ENCODE measurements at regions not wholly inside any gene's neighbourhood (a gene's known extent, or its start where the extent isn't known, plus 50 kb on each side); places are given as distances from the start of the nearest gene placed in this dataset.

DNA sequence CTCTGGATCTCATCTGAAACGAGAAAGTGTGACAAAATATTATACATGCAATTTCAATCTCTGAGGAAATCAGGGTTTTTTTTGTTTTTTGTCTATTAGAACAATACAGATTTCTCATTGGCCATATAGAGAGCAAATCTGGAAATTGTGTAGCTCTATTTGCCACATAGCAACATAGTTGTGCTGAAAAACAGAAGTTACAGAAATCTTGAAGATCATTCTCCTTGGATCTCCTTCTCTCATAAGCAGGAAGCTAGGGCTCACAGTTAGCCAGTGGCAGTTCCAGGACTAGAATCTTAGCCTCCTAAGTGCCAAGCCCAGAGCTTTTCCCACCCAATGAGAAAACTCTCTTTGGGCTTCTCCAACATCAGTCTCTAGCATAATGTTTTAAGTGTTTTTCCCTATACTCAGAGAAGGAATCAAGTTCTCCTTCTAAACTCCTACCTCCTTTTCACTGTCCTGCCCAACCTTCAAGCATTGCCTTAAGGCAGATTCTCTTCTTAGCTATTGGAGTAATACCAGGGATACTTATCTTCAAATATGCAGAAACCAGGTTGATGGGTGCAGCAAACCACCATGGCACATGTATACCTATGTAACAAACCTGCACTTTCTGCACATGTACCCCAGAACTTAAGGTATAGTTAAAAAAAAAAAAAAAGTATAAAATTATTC, 211.6 kb downstream of the ALDH8A1 start:
- FAIRE-seq, result no peak

DNA sequence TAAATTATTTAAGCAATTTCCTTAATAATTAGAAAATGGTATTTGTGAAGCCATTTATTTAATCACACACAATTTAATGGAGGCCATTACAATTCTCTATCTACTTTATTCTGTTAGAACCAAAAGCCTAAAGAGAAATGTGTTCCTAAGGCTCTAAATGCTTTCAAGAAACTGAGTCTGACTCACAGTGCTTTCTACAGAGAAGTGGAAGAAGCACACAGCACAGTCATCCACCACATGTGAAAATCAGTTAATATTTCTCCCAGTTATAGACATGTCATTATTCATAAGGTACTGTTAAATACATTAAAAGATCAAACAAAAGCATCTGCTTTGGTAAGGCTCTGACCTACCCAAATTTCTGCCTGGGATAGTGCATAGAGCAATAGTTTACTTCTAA, 214.4 kb downstream of the ALDH8A1 start:
- FAIRE-seq, result no peak

DNA sequence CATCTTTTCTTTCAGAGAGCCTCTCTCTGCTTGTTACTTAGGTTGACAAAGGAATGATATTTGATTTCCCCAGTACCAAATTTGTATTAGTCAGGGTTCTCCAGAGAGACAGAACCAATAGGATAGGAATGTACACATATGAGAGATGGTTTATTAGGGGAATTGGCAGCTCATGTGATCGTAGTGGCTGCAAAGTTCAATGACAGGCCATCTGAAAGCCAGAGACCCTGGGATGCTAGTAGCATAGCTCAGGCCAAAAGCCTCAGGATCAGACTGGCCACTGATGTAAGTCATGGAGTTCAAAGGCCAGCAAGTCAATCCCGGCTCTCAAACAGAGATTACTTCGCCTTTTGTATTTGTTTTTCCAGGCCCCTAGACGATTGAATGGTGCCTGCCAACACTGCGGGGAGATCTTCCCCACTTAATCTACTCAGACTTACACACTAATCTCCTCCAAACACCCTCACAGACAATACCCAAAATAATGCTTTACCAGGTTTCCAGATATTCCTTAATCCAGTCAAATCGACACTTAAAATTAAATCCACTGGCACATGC, 215.5 kb downstream of the ALDH8A1 start:
- FAIRE-seq, result no peak

DNA sequence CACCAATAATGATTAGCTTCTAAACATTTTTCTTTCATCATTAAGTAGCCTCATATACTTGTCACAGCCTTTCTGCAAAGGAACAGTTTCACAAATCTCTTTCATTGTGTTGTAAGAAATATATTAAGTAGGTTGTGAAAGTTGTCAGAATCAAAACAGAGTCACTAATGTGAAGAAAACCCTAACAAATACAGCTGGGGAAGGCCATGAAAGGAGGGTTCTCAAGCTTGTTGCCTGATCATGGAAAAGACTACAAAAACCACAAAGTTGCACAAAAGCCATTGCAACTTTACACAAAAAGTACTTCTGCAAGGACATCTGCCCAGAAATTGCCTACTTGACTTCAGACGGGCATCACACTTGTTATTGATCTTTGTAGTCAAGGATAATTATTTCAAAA, 216.1 kb downstream of the ALDH8A1 start:
- FAIRE-seq, result no peak

DNA sequence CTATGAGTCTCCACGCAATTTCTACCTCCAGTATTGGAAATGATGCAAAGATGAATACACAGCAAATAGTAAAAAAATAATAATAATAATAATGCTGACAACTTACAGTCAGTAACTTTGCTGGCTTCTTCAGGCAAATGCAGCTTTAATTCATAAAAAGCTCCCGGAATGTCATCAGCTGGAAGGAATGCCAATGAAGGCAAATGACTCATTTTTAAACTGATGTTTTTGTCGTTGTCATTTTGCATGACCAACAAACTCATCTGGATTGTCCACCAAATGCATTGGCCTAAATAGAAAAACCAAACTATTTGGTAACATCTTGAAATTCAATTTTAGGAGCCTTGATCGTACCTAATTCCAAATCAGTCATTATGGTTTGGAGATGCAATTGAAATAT, 217.1 kb downstream of the ALDH8A1 start:
- no peak for FAIRE-seq

DNA sequence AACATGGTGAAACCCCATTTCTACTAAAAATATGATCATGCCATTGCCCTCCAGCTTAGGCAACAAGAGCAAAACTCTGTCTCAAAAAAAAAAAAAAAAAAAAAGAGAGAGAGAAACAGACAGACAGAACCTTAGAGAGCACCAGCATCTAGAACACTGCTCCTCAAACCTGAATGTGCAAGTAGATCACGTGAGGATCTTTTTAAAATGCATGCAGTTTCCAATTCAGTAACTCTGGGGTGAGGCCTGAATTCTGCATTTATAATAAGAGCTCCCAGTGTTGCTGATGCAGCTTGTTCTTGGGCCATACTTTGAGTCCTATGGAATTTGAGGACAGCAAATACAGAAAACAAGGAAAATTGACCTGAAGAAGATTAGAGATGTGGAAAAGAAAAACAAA, 218.3 kb downstream of the ALDH8A1 start:
- FAIRE-seq, result no peak

DNA sequence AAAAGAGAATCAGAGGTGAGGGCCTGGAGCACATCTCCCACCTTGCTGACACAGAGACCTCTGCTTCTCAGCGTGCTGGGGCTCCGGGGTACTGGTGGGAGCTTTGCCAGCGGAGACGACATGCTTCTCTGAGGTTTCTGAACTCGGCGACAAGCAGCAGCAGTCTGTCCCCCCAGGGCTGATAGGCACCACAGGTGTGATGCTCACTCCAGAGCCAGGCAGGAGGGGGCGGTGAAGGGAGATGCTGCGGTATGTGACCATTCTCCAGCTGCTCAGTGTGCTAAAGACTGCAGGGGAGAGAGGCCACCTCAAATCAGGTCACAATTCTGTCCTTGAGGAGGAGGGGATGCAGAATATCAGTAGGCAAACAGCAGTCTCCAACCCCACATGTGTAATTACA, 219.9 kb downstream of the ALDH8A1 start:
- no peak for FAIRE-seq

DNA sequence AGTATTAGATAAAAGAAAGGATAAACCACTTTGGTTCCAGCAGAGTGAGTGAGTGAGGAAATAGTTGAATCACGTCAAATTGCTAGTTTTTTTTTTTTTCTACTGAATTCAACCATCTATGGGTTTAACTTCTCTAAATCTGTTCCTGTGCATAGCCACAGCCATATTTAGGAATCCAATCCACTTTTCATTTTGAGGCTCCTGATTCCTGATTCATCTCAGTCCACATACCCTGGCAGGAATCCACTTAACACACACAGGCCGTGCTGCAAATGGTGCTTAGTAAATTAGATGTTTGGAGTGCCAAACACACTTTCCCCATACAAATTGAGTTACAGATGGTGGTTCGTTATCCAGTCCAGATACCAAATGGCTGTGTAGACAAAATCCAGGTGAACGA, 220.3 kb downstream of the ALDH8A1 start:
- no peak for FAIRE-seq

DNA sequence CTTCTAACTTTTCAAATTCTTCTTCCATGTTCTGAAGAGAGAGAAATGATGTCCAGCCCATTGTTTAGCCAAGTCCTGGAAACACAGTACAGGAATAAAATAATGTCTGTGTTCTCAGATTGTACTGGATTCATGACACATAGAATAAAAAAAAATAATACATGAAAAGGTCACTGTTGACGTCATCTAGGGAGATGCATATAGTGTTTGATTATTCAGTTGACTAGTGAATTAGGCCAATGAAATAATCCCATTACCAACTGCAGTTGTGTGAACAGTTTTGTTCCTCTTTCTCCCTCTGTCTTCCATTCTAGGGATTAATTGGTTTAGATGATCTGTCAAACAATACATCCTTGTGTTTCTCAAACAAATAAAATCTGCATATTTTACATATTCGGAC, 222.8 kb downstream of the ALDH8A1 start:
- FAIRE-seq, result no peak

DNA sequence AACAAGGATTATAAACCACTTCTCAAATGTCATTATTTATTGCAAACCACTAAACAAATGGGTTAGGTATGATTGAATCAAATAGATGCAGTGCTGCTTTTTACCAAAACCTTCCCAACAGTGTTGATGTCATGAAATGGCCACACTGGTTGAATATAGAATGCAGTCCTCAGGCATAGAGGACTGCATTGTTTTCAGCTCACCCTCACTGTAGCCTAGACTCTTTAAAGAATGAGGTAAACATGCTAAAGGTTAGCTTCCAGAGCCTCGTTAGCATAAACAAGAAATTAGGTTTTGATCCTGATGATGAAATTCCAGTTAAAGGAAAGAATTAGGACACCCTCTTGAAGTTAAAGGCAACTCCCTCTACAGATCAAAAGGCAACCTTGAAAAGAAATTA, 224.3 kb downstream of the ALDH8A1 start:
- FAIRE-seq, result no peak

DNA sequence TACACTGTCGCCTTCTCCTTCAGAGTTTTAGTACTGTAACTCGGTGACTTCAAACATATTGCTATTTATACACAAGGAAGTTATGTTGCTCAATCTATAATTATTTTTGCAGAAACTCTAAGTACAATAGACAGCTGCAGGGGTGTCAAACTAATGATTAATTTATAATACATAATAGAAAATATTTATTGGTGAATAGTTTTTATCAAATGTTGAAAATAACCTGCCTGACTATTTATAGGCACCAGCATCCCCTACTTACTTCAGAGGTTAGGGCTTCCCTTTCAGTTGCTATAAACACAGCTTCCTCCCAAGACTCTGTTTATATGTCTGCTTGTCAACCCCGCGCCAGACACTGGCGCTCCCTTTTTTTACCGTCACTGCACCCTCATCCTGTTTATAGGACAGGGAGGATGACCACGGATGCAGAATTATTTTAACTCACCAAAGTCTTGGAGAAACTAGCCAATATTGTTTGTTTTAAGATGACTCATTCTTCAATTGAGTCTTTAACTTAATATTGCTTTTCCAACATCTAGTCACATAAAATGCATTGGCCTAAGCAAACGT, 225.0 kb downstream of the ALDH8A1 start:
- FAIRE-seq, result no peak

DNA sequence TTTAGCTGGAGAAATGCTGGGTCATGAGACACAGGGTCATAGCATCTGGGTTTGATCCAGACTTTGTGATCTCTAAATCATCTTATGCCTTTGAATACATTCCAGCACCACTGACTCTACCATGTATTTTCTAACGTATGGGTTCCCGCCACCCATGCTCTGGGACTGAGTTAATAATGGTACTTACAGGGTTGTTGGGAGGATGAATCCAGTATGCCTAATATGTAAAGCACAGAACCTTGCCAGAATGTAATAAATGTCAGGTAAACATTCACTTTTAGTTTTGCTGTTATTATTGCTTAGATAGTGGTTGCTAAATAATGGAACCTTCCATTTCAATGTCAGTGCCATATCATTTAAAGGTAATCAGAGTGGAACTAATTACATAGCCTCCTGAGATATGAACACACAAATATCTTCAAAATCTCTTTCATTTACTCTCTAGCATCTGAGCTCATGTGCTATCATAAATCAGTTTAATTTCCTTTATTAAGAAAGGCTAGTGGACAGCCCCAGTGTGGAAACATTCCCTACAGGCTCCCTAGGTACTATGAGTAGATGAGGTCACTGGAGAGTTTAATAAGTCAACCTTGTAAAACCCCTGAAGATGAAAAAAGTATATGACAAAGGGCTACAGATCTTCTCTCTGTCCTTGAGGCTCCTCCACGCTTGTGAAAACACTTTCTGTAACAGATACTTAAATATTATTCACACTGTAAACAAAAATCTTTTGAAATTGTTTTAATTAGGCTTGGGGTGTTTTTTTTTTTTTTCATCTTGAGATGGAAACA, 226.6 kb downstream of the ALDH8A1 start:
- FAIRE-seq, result peak; percentile 51

DNA sequence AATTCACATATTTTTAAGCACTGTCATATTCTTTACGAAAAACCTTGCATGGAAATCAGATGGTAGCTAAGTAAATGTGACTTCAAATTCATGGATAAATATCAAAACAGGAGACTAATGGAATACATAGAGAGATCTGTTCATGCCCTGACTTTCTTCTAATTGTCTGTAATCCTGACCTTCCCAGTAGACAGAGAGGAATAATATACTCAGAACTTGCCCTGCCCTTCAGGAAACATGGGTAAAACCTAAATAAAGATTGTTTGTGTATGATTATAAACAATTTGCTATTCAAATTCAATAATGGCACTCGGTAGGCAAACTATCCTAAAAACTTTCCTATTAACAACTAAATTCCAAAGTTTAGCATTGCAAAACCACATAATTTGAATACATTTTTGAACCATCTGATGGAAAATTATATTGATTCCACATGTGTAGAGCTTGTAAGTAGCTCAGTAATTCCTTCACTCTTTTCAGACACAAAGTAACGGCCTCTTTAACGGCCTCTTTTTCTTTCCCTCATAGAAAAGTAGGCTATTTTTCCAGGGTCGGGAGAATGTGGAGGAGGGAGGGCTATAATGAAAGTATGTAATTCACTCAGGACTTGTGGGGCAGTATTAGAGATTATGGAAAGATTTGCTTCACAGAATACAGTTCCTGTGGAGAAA, 227.6 kb downstream of the ALDH8A1 start:
- FAIRE-seq, result no peak

DNA sequence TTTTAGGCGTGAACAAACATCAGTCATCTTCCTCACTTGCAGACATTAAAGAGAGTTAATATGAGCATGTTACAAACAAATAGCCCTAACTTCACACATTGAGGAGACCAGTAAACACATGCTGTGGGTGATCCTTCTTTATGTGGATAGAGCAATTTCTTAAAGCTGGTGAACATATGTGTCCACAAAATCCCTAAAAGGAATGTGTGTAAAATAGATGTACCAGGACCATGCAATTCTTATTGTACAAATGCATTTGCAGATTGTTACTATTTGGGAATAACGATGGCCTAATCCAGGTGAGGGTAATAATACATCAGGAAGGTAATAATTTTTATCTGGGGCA, 228.9 kb downstream of the ALDH8A1 start:
- FAIRE-seq, result no peak

DNA sequence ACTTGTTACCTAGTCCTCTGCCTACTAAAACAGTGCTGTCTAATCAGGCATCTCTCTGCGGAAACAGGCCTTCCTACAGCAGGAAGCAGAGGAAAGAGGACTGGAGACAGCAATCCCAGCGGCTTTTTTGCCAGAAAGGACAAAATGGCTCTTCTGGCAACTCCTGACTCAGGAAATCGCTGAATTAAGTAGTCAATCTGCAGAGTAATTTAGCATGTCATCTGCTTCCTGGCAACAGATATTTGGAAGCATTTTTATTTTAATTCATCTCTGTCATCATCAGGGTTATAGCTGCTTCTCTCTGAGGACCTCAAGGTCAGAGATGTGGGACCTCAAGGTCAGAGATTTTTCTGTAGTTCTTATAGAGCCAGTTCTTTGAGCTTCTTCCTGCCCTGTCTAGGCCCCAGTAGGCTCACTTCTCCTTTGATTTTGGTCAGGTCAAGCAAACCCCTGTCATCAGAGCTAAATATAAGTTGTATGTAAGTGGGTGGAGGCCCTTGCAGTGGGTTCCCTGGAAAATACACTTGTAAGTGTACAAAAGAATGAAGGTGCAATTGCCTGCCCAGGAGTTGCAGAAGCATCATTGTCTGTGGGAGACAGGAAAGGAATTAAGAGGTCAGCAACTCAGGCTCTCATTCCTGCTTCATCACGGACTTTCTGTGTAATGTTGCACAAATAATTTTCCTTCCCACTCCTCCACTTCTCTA, 229.4 kb downstream of the ALDH8A1 start:
- peak; percentile 95 for FAIRE-seq

DNA sequence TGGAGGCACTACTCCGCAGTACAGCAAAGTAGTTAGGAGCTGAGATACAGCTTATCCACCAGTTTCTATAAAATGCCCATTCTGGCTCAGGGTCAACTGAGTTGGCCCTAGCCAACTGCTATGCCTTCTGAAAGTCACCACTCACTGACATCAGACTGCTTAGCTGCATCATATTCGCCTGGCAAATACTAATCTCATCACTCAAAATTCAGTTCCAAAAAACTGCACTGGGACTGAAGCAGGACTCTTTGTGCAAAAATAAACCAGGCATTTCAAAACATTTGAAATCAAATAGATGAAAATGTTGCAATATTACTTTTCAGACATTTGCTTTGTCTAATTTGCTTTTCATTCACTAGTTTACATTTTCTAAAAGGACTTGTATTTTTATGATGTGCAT, 230.0 kb downstream of the ALDH8A1 start:
- no peak for FAIRE-seq

DNA sequence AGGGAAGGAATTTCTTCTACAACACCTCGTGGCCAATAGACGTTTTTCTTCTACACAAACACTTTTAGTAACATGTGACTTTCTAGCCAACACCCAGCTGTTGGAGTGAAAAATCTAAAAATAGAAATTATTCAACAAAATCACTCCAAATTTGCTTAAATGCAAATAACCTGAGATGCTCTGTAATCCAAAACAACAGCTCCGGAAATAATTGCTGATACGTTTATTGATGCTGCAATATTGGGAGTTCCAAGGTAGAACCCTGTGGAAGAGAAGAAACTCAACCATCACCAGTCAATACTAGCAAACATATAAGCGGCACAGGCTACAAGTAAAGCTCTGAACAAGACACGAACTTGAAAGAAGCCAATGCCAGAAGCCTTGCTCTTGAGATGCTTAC, 230.6 kb downstream of the ALDH8A1 start:
- no peak for FAIRE-seq

DNA sequence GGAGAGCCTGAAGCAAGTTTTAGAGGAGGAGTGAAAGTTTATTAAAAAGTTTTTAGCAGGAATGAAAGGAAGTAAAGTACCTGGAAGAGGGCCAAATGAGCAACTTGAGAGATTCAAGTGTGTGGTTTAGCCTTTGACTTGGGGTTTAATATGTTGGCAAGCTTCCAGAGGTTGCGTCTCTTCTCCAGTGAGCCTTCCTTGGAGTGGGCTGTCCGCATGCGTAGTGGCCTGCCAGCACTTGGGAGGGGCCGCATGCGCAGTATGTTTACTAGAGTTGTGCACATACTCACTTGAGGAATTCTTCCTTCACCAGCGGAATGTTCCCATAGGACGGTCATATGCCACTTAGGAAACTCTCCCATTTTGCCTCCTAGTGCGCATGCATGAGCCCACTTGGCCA, 235.2 kb downstream of the ALDH8A1 start:
- FAIRE-seq, result no peak

DNA sequence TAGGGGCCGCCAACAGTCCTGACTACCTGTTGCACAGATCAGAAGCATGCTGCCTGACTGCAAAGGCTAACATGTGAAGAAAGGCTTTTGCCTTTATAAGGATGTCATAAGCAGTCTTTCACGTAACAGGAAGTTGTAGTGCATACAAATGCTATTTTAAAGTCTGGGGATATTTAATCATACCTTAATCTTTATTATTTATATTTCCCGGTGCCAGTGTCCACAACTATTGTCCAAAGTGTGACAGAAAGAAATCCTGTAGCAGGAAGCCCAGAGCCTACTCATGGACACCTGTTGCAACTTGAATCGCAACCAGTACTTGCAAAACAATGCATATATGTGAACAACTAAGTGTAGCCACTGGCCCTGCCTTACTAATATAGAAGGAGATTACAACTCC, 235.8 kb downstream of the ALDH8A1 start:
- no peak for FAIRE-seq

DNA sequence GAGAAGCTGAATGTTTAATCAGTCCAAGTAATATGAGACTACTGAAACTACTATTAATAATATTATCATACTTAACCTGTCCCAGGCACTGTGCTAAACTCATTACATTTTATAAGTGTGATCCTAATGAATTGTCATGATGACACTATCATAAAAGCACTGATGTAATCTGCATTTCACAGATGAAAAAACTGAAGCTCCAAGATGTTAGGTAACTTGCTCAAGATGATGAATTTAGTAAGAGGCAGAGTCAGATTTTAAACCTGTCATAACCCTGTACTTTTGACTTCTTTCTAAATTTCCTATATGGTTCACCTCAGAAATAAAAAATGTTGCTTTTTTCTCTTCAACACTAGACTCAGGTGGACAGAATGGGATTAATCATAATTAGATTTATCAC, 237.6 kb downstream of the ALDH8A1 start:
- no peak for FAIRE-seq

DNA sequence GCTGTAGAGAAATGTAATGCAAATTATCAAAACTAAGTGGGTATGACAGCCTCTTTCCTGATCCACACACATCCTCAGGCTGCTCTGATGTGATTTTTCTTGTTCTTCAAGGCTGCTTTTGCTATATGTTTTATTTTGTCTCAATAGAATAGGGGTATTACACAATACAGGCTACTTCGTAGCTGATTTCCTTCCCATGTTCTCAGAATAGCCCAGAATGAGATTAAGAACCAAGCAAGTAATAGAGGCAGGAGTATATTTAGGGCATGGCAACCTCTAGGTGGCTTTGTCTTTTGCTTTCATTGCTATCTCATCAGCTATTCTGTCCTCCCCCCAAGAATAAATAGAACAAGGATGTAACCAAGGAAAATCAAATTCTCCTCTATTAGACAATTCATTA, 241.8 kb downstream of the ALDH8A1 start:
- no peak for FAIRE-seq

DNA sequence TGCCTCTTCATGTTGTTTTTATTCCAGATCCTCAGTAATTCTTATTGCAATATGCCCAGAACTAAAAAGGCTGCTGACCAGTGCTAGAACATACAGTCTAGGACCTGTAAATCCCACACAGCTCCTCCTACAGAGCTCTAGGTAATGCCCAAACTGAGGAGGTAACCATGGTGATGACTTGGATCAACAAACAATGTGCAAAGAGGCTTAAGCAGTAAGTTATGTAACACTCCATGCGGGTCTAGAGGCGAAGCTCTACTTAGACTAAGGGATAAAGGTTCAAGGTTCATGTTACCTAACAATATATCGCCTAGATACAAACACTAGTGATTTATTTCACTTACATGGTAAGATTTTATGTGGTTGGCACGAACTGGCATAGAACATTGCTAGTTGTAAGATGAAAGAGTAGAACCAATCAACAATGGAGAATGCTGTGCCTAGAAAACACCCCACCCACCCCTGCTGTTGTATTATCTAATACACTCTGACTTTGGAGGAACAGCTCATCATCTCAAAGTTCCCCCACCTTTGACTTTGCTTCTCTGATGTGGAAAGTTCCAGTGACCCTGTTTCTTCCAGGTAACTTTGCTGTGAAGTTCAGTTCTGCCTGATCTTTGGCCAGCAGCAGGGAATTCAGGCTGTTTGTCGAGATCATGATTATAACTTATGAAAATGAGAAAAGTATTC, 242.4 kb downstream of the ALDH8A1 start:
- peak; percentile 98 for FAIRE-seq
